ENCODE measurements at regions not wholly inside any gene's neighbourhood (a gene's known extent, or its start where the extent isn't known, plus 50 kb on each side); places are given as distances from the start of the nearest gene placed in this dataset.
"Not testable (repeated sequence)": the region's sequence is repeated elsewhere in the genome, so short reads cannot be mapped to it uniquely, and the experiment has no call there.

- no peak overlapping the region for H3K27ac ChIP-seq
- TF ChIP-seq ZFX (IDR thresholded peaks at IDR 0.05; ENCODE audit: borderline replicate concordance) (no peak), CTCF (IDR thresholded peaks at IDR 0.05) (no peak)
Measured at GRCh38 chr4:28267166-28267565, 1406.5 kb downstream of the STIM2 start.

GRCh38 chr4:28269426-28269825 is 1408.8 kb downstream of the STIM2 start:
- H3K27ac ChIP-seq: no peak overlapping the region
- TF ChIP-seq ZFX (IDR thresholded peaks at IDR 0.05; ENCODE audit: borderline replicate concordance) (no peak), CTCF (IDR thresholded peaks at IDR 0.05) (no peak)

- no peak overlapping the region for H3K27ac ChIP-seq
- TF ChIP-seq CTCF (IDR thresholded peaks at IDR 0.05): no peak
- TF ChIP-seq ZFX (IDR thresholded peaks at IDR 0.05; ENCODE audit: borderline replicate concordance): no peak
Measured at GRCh38 chr4:28277931-28278330, 1417.3 kb downstream of the STIM2 start.

- no peak overlapping the region for H3K27ac ChIP-seq
- TF ChIP-seq ZFX (IDR thresholded peaks at IDR 0.05; ENCODE audit: borderline replicate concordance): no peak
- no peak for TF ChIP-seq CTCF (IDR thresholded peaks at IDR 0.05)
Measured at GRCh38 chr4:28278676-28279075, 1418.0 kb downstream of the STIM2 start.

- no peak overlapping the region for H3K27ac ChIP-seq
- TF ChIP-seq CTCF (IDR thresholded peaks at IDR 0.05) (no peak), ZFX (IDR thresholded peaks at IDR 0.05; ENCODE audit: borderline replicate concordance) (no peak)
Measured at GRCh38 chr4:28279249-28279648, 1418.6 kb downstream of the STIM2 start.

- not testable (repeated sequence) for H3K27ac ChIP-seq
Measured at GRCh38 chr4:28286266-28286665, 1425.6 kb downstream of the STIM2 start.

- TF ChIP-seq ZFX (IDR thresholded peaks at IDR 0.05; ENCODE audit: borderline replicate concordance) (no peak), CTCF (IDR thresholded peaks at IDR 0.05) (no peak)
- H3K27ac ChIP-seq: no peak overlapping the region
Measured at GRCh38 chr4:28287831-28288233, 1427.2 kb downstream of the STIM2 start.

GRCh38 chr4:28296239-28296638 is 1435.6 kb downstream of the STIM2 start:
- no peak for TF ChIP-seq ZFX (IDR thresholded peaks at IDR 0.05; ENCODE audit: borderline replicate concordance)
- no peak for TF ChIP-seq CTCF (IDR thresholded peaks at IDR 0.05)
- H3K27ac ChIP-seq: no peak overlapping the region
